ENCODE measurements at regions not wholly inside any gene's neighbourhood (a gene's known extent, or its start where the extent isn't known, plus 50 kb on each side); places are given as distances from the start of the nearest gene placed in this dataset.

DNA sequence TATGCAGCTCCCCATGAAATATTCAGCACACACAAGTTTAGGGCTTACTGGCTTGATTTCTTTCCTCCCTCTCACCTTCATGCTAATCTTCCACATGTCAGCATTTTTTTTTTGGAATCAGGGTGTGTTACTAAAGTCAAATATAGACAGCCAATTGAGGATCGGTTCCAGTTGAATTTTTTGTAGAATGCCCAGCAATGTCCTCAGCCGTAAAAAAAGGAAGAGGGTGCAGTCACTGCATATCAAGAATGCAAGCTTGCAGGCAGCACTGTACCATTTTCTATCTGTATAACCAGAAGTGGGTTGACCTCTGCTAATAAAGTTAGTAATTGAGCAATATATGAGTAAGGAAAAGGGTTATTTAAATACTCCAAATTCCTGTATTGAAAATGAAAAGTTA lies 51.4 kb upstream of the CHMP2B start:
- TF ChIP-seq EZH2 (IDR thresholded peaks at IDR 0.05; ENCODE audit: low read length): no peak
- TF ChIP-seq, protein P1, sequence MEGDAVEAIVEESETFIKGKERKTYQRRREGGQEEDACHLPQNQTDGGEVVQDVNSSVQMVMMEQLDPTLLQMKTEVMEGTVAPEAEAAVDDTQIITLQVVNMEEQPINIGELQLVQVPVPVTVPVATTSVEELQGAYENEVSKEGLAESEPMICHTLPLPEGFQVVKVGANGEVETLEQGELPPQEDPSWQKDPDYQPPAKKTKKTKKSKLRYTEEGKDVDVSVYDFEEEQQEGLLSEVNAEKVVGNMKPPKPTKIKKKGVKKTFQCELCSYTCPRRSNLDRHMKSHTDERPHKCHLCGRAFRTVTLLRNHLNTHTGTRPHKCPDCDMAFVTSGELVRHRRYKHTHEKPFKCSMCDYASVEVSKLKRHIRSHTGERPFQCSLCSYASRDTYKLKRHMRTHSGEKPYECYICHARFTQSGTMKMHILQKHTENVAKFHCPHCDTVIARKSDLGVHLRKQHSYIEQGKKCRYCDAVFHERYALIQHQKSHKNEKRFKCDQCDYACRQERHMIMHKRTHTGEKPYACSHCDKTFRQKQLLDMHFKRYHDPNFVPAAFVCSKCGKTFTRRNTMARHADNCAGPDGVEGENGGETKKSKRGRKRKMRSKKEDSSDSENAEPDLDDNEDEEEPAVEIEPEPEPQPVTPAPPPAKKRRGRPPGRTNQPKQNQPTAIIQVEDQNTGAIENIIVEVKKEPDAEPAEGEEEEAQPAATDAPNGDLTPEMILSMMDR (optimal IDR thresholded peaks at IDR 0.05 in 1 of 3, IDR thresholded peaks at IDR 0.05 in 1 of 3, conservative IDR thresholded peaks at IDR 0.05 in 1 of 3; ENCODE audit: extremely low read depth in 1 of 3, insufficient read depth in 2 of 3, low read length in 3 of 3): no peak
- H4K20me1 ChIP-seq (ENCODE audit: control insufficient read depth, extremely low read depth, insufficient read depth, low read length): no peaks in the 10 kb centered on the region
- no peaks in the 10 kb centered on the region for H3K27me3 ChIP-seq (ENCODE audit: control insufficient read depth, extremely low read depth, insufficient read depth, low read length)
- DNase-seq (ENCODE audit: low read depth, low spot score) (no peak), FAIRE-seq (no peak)
- no peak overlapping the region for H3K4me2 ChIP-seq (ENCODE audit: control insufficient read depth, extremely low read depth, insufficient read depth, low read depth, low read length)
- dilution Hi-C loops (cut with MboI; ENCODE audit: extremely low pct_ligation_motif_present, low sequenced_read_pairs): no loop called here
- no peaks in the 10 kb centered on the region for H3K36me3 ChIP-seq (ENCODE audit: control insufficient read depth in 2 of 2, extremely low read depth in 1 of 2, insufficient read depth in 2 of 2, low read length in 2 of 2)
- no peak overlapping the region for H3K4me3 ChIP-seq (ENCODE audit: control insufficient read depth in 2 of 3, extremely low read depth in 1 of 3, insufficient read depth in 2 of 3, low read depth in 1 of 3, low read length in 3 of 3)
- no peak overlapping the region for H2AFZ ChIP-seq (ENCODE audit: control insufficient read depth, low read length)
- no peaks in the 10 kb centered on the region for H3K9me1 ChIP-seq (ENCODE audit: control insufficient read depth, extremely low read depth, insufficient read depth, low read length)
- no peaks in the 10 kb centered on the region for H3K4me1 ChIP-seq (ENCODE audit: control insufficient read depth, extremely low read depth, insufficient read depth, low read length)
- no peaks in the 10 kb centered on the region for H3K9me3 ChIP-seq (ENCODE audit: control insufficient read depth, low read depth, low read length)
- H3K79me2 ChIP-seq (ENCODE audit: control insufficient read depth, insufficient read depth, low read length): no peaks in the 10 kb centered on the region
- no peak overlapping the region for H3K27ac ChIP-seq (ENCODE audit: control insufficient read depth, insufficient read depth, low read length)
- no peak overlapping the region for H3K9ac ChIP-seq (ENCODE audit: control insufficient read depth, extremely low read depth, insufficient read depth, low read length)

DNA sequence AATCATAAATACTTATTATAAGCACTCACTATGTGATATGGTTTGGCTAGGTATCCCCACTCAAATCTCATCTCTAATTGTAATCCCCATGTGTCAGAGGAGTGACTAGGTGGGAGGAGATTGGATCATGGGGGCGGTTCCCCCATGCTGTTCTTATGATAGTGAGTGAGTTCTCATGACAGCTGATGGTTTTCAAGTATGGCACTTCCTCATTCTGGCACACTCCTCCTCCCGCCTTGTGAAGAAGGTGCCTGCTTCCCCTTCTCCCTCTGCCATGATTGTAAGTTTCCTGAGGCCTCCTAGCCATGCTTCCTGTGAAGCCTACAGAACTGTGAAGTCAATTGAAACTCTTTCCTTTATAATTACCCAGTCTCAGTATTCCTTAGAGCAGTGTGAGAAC lies 53.3 kb upstream of the CHMP2B start:
- FAIRE-seq: no peak
- Histone ChIP-seq H3K9ac (ENCODE audit: control insufficient read depth, extremely low read depth, insufficient read depth, low read length) (no peak overlapping the region), H3K9me1 (ENCODE audit: control insufficient read depth, extremely low read depth, insufficient read depth, low read length) (no peaks in the 10 kb centered on the region)

More for the DNA sequence above, 53.3 kb upstream of the CHMP2B start:
- Histone ChIP-seq H3K27me3 (ENCODE audit: control insufficient read depth, extremely low read depth, insufficient read depth, low read length) (no peaks in the 10 kb centered on the region), H3K4me2 (ENCODE audit: control insufficient read depth, extremely low read depth, insufficient read depth, low read depth, low read length) (no peak overlapping the region), H3K27ac (ENCODE audit: control insufficient read depth, insufficient read depth, low read length) (no peak overlapping the region), H2AFZ (ENCODE audit: control insufficient read depth, low read length) (no peak overlapping the region), H3K4me1 (ENCODE audit: control insufficient read depth, extremely low read depth, insufficient read depth, low read length) (no peaks in the 10 kb centered on the region), H3K79me2 (ENCODE audit: control insufficient read depth, insufficient read depth, low read length) (no peaks in the 10 kb centered on the region), H3K4me3 (ENCODE audit: control insufficient read depth in 2 of 3, extremely low read depth in 1 of 3, insufficient read depth in 2 of 3, low read depth in 1 of 3, low read length in 3 of 3) (no peak overlapping the region), H3K9me3 (ENCODE audit: control insufficient read depth, low read depth, low read length) (no peaks in the 10 kb centered on the region), H4K20me1 (ENCODE audit: control insufficient read depth, extremely low read depth, insufficient read depth, low read length) (no peaks in the 10 kb centered on the region), H3K36me3 (ENCODE audit: control insufficient read depth in 2 of 2, extremely low read depth in 1 of 2, insufficient read depth in 2 of 2, low read length in 2 of 2) (no peaks in the 10 kb centered on the region)
- dilution Hi-C loops (cut with MboI; ENCODE audit: extremely low pct_ligation_motif_present, low sequenced_read_pairs): no loop called here
- DNase-seq (ENCODE audit: low read depth, low spot score): no peak
- TF ChIP-seq, protein P1 (optimal IDR thresholded peaks at IDR 0.05 in 1 of 3, IDR thresholded peaks at IDR 0.05 in 1 of 3, conservative IDR thresholded peaks at IDR 0.05 in 1 of 3; ENCODE audit: extremely low read depth in 1 of 3, insufficient read depth in 2 of 3, low read length in 3 of 3): no peak
- TF ChIP-seq EZH2 (IDR thresholded peaks at IDR 0.05; ENCODE audit: low read length): no peak
